SU-DHL-6 (cell line): ENCODE measurements at regions not wholly inside any gene's neighbourhood (a gene's known extent, or its start where the extent isn't known, plus 50 kb on each side); places are given as distances from the start of the nearest gene placed in this dataset.

Experiments used
- CTCF ChIP-seq: fragments of 200-600 bp; sonication (generic); IDR thresholded peaks from one replicate; pipeline ENCODE4 v1.5.1; 2017; ENCODE audit warnings: antibody characterized with exemption, mild to moderate bottlenecking, low read length, moderate library complexity; ENCODE audit not compliant: insufficient read depth, poor library complexity, severe bottlenecking
- EZH2phosphoT487 ChIP-seq: fragments of 200-600 bp; sonication (generic), shearing (Covaris generic); conservative IDR thresholded peaks from 2 replicates; pipeline ENCODE4 v1.6.1; 2018; ENCODE audit warnings: mild to moderate bottlenecking, antibody characterized with exemption, low read length, moderate library complexity, mixed read lengths

- TF ChIP-seq CTCF, result no peak
- TF ChIP-seq EZH2phosphoT487, result no peak
Observed at GRCh38 chr14:48333221-48333920, 658.0 kb upstream of the MDGA2 start.
